HEK293 (cell line): ENCODE measurements at regions not wholly inside any gene's neighbourhood (a gene's known extent, or its start where the extent isn't known, plus 50 kb on each side); places are given as distances from the start of the nearest gene placed in this dataset.

Experiments used
- CTCF ChIP-seq: fragments of 450-650 bp; formaldehyde crosslinking; IDR thresholded peaks from 2 replicates; pipeline ENCODE4 v1.5.1; 2016; ENCODE audit warnings: missing biosample characterization, missing genetic modification characterization
- HIC1 ChIP-seq: fragments of 450-650 bp; formaldehyde crosslinking; IDR thresholded peaks from 2 replicates; pipeline ENCODE4 v1.5.1; 2016; ENCODE audit warnings: missing biosample characterization, missing genetic modification characterization
- PRDM10 ChIP-seq: fragments of 450-650 bp; formaldehyde crosslinking; IDR thresholded peaks from 2 replicates; pipeline ENCODE4 v1.5.1; 2016; ENCODE audit warnings: missing biosample characterization, missing genetic modification characterization
- PRDM6 ChIP-seq: fragments of 450-650 bp; formaldehyde crosslinking; IDR thresholded peaks from 2 replicates; pipeline ENCODE4 v1.5.1; 2017; ENCODE audit warnings: missing biosample characterization, missing genetic modification characterization
- TCF7L2 ChIP-seq: IDR thresholded peaks from 2 replicates; pipeline ENCODE4 v1.6.1; 2011; ENCODE audit warnings: low read depth, mild to moderate bottlenecking, inconsistent platforms, low read length, moderate library complexity, borderline replicate concordance
- ZNF157 ChIP-seq: fragments of 450-650 bp; formaldehyde crosslinking; IDR thresholded peaks from 2 replicates; pipeline ENCODE4 v1.5.1; 2016; ENCODE audit warnings: missing biosample characterization, missing genetic modification characterization

GRCh38 chr3:168325684-168326083 is 230.0 kb upstream of the GOLIM4 start:
- TF ChIP-seq PRDM10 (tag by site-specific recombination) (no peak), CTCF (tag by site-specific recombination) (no peak), TCF7L2 (no peak), PRDM6 (tag by site-specific recombination) (no peak), ZNF157 (no peak), HIC1 (tag by site-specific recombination) (no peak)
